ENCODE measurements at regions not wholly inside any gene's neighbourhood (a gene's known extent, or its start where the extent isn't known, plus 50 kb on each side); places are given as distances from the start of the nearest gene placed in this dataset.

GRCh38 chr9:25613709-25614108 is 64.5 kb downstream of the TUSC1 start:
- POLR2A ChIA-PET, result no interaction called here
- no peaks in the 10 kb centered on the region for H3K9me3 ChIP-seq (ENCODE audit: control insufficient read depth in 2 of 3, low read length in 3 of 3)
- no peak overlapping the region for H3K27ac ChIP-seq (ENCODE audit: low read depth, low read length)

DNA sequence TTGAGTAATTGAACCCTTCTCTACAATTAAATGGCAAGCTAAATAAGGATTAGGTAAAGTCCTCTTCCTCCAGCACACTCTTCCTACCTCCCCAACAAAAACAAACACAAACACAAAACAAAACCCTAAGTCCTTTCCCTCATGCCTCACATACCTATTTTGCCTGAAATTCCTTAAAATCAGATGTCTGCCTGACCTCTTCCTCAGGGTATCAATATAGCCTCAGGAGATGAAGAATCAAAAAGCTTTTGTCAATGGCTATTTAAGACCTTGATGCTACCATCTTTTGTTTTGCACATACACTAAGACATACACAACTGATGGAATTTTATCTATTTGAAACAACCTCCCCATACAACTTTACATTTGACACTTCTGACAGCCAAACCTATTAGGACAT is 75.1 kb downstream of the TUSC1 start:
- ChIA-PET CTCF (no interaction called here), POLR2A (no interaction called here)
- intact Hi-C loops (cut with micrococcal nuclease), result no loop called here
- no peak overlapping the region for H3K27ac ChIP-seq (ENCODE audit: low read depth, low read length)
- H3K4me1 ChIP-seq (ENCODE audit: control insufficient read depth in 2 of 2, insufficient read depth in 2 of 2, low read length in 2 of 2), result no peaks in the 10 kb centered on the region
- DNase-seq, result no peak
- Mint-ChIP-seq H3K4me1 (no peaks in the 10 kb centered on the region), H3K27ac (no peak overlapping the region), H3K27me3 (no peaks in the 10 kb centered on the region), H3K4me3 (no peak overlapping the region), H3K36me3 (no peaks in the 10 kb centered on the region), H3K9me3 (peaks cover 0 to 23% (median 6%) of the 10 kb centered on the region in 11 donors)
- H3K36me3 ChIP-seq (ENCODE audit: control insufficient read depth in 2 of 3, insufficient read depth in 3 of 3, low read length in 3 of 3), result no peaks in the 10 kb centered on the region
- no peaks in the 10 kb centered on the region for H3K27me3 ChIP-seq (ENCODE audit: control insufficient read depth in 2 of 2, insufficient read depth in 2 of 2, low read length in 2 of 2)
- ATAC-seq, result no peak
- H3K9me3 ChIP-seq (ENCODE audit: control insufficient read depth in 2 of 3, low read length in 3 of 3), result peaks cover 0 to 3% (median 0%) of the 10 kb centered on the region in 3 experiments
- no peak overlapping the region for H3K4me3 ChIP-seq (ENCODE audit: low read length)

More at GRCh38 chr9:25613709-25614108, 64.5 kb downstream of the TUSC1 start:
- CTCF ChIA-PET, result no interaction called here
- Histone ChIP-seq H3K4me1 (ENCODE audit: control insufficient read depth in 2 of 2, insufficient read depth in 2 of 2, low read length in 2 of 2) (no peaks in the 10 kb centered on the region), H3K27me3 (ENCODE audit: control insufficient read depth in 2 of 2, insufficient read depth in 2 of 2, low read length in 2 of 2) (no peaks in the 10 kb centered on the region), H3K4me3 (ENCODE audit: low read length) (no peak overlapping the region), H3K36me3 (ENCODE audit: control insufficient read depth in 2 of 3, insufficient read depth in 3 of 3, low read length in 3 of 3) (no peaks in the 10 kb centered on the region)
- Mint-ChIP-seq H3K36me3 (no peaks in the 10 kb centered on the region), H3K27ac (no peak overlapping the region), H3K27me3 (no peaks in the 10 kb centered on the region), H3K4me3 (no peak overlapping the region), H3K4me1 (no peaks in the 10 kb centered on the region), H3K9me3 (peaks cover 2 to 18% (median 4%) of the 10 kb centered on the region in 11 donors)
- ATAC-seq, result no peak
- no peak for DNase-seq
- intact Hi-C loops (cut with micrococcal nuclease), result no loop called here

GRCh38 chr9:25602400-25603044 is 75.7 kb downstream of the TUSC1 start:
- Mint-ChIP-seq H3K9me3 (peaks cover 0 to 23% (median 6%) of the 10 kb centered on the region in 11 donors), H3K36me3 (no peaks in the 10 kb centered on the region), H3K27ac (no peak overlapping the region), H3K4me1 (no peaks in the 10 kb centered on the region), H3K4me3 (no peak overlapping the region), H3K27me3 (no peaks in the 10 kb centered on the region)
- POLR2A ChIA-PET, result no interaction called here
- H3K4me3 ChIP-seq (ENCODE audit: low read length), result no peak overlapping the region
- no peak for DNase-seq
- intact Hi-C loops (cut with micrococcal nuclease), result no loop called here
- ATAC-seq, result no peak
- no peak overlapping the region for H3K27ac ChIP-seq (ENCODE audit: low read depth, low read length)
- no peaks in the 10 kb centered on the region for H3K4me1 ChIP-seq (ENCODE audit: control insufficient read depth in 2 of 2, insufficient read depth in 2 of 2, low read length in 2 of 2)
- no peaks in the 10 kb centered on the region for H3K27me3 ChIP-seq (ENCODE audit: control insufficient read depth in 2 of 2, insufficient read depth in 2 of 2, low read length in 2 of 2)
- H3K36me3 ChIP-seq (ENCODE audit: control insufficient read depth in 2 of 3, insufficient read depth in 3 of 3, low read length in 3 of 3), result no peaks in the 10 kb centered on the region
- CTCF ChIA-PET, result no interaction called here
- H3K9me3 ChIP-seq (ENCODE audit: control insufficient read depth in 2 of 3, low read length in 3 of 3), result no peaks in the 10 kb centered on the region

DNA sequence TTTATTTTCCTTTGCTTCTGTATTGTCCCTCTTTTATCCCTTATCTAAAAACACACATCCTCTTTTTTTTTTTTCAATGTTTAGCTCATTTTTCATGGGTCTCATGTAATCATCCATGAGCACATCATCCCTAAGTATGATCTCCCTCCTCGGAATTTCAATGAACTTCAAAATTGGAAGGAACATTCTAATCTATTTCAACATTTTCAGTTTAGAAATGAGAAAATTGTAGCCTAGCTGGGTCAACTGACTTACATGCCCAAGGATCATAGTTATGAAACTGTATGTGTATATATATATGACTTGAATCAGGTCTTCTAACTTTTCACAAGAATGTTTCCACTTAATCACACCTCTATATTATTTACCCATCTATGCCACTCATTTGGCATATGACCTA is 77.7 kb downstream of the TUSC1 start:
- no peaks in the 10 kb centered on the region for H3K4me1 Mint-ChIP-seq
- H3K27me3 Mint-ChIP-seq, result no peaks in the 10 kb centered on the region
- no peak for ATAC-seq
- Histone ChIP-seq H3K9me3 (ENCODE audit: control insufficient read depth in 2 of 3, low read length in 3 of 3) (no peaks in the 10 kb centered on the region), H3K27me3 (ENCODE audit: control insufficient read depth in 2 of 2, insufficient read depth in 2 of 2, low read length in 2 of 2) (no peaks in the 10 kb centered on the region), H3K27ac (ENCODE audit: low read depth, low read length) (no peak overlapping the region), H3K36me3 (ENCODE audit: control insufficient read depth in 2 of 3, insufficient read depth in 3 of 3, low read length in 3 of 3) (no peaks in the 10 kb centered on the region), H3K4me3 (ENCODE audit: low read length) (no peak overlapping the region), H3K4me1 (ENCODE audit: control insufficient read depth in 2 of 2, insufficient read depth in 2 of 2, low read length in 2 of 2) (no peaks in the 10 kb centered on the region)
- CTCF ChIA-PET, result no interaction called here
- POLR2A ChIA-PET, result no interaction called here
- peaks cover 0 to 32% (median 7%) of the 10 kb centered on the region in 11 donors for H3K9me3 Mint-ChIP-seq
- no peak overlapping the region for H3K27ac Mint-ChIP-seq
- H3K36me3 Mint-ChIP-seq, result no peaks in the 10 kb centered on the region
- H3K4me3 Mint-ChIP-seq, result no peak overlapping the region
- intact Hi-C loops (cut with micrococcal nuclease), result no loop called here
- no peak for DNase-seq

- H3K4me1 Mint-ChIP-seq, result no peaks in the 10 kb centered on the region
- POLR2A ChIA-PET, result no interaction called here
- H3K27me3 ChIP-seq (ENCODE audit: control insufficient read depth in 2 of 2, insufficient read depth in 2 of 2, low read length in 2 of 2), result no peaks in the 10 kb centered on the region
- H3K4me3 Mint-ChIP-seq, result no peak overlapping the region
- no peaks in the 10 kb centered on the region for H3K27me3 Mint-ChIP-seq
- no peaks in the 10 kb centered on the region for H3K36me3 ChIP-seq (ENCODE audit: control insufficient read depth in 2 of 3, insufficient read depth in 3 of 3, low read length in 3 of 3)
- CTCF ChIA-PET, result no interaction called here
- H3K4me1 ChIP-seq (ENCODE audit: control insufficient read depth in 2 of 2, insufficient read depth in 2 of 2, low read length in 2 of 2), result no peaks in the 10 kb centered on the region
- ATAC-seq (no peak), DNase-seq (no peak)
- H3K27ac ChIP-seq (ENCODE audit: low read depth, low read length), result no peak overlapping the region
- no peak overlapping the region for H3K4me3 ChIP-seq (ENCODE audit: low read length)
- H3K9me3 Mint-ChIP-seq, result peaks cover 0 to 38% (median 16%) of the 10 kb centered on the region in 11 donors
- no peak overlapping the region for H3K27ac Mint-ChIP-seq
- intact Hi-C loops (cut with micrococcal nuclease), result no loop called here
- H3K36me3 Mint-ChIP-seq, result peaks cover 0 to 4% (median 0%) of the 10 kb centered on the region in 5 donors
- peaks cover 0 to 4% (median 0%) of the 10 kb centered on the region in 3 experiments for H3K9me3 ChIP-seq (ENCODE audit: control insufficient read depth in 2 of 3, low read length in 3 of 3)
These were observed 93.6 kb downstream of the TUSC1 start for GRCh38 chr9:25584611-25585010.

DNA sequence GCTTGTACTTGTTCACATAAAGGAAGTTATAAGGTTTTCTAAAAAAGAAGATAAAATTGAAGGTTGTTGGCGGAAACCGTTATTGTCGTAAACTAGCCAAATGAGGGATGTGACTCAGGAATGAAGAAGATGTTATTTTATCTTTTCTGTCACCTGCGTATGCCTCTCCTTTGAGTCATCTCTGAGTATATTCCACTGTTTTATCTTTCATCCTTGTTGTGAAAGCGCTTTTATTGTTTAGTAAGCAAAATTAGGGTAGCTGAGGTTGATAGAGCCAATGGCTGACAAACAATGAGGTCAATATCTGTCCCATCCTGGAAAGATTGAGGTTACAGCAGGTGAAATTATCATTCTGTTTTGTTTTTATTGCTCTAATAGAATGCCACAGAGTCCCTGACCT is 105.0 kb downstream of the TUSC1 start:
- H3K9me3 Mint-ChIP-seq, result peaks cover 0 to 18% (median 5%) of the 10 kb centered on the region in 11 donors

DNA sequence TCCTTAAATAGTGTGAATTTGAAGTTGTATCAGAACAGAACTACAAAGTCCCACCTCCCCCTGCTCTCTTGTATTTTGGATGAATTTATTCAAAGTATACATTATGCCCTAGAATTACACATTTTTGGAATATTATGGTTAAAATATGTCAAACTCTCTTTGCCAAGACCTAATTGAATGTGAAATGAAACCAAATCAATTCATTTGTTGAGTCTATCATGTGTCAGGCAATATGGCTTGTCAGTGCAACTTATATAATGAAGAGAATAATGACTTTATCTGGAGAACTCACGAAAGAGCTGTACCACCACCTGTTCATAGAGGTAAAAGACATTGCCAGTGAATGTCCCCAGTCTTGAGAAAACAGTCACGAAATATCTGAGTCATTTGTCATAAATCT is 106.8 kb downstream of the TUSC1 start:
- intact Hi-C loops (cut with micrococcal nuclease), result no loop called here
- no peaks in the 10 kb centered on the region for H3K36me3 ChIP-seq (ENCODE audit: control insufficient read depth in 2 of 3, insufficient read depth in 3 of 3, low read length in 3 of 3)
- no peak overlapping the region for H3K4me3 Mint-ChIP-seq
- peaks cover 0 to 15% (median 3%) of the 10 kb centered on the region in 11 donors for H3K9me3 Mint-ChIP-seq
- H3K27me3 ChIP-seq (ENCODE audit: control insufficient read depth in 2 of 2, insufficient read depth in 2 of 2, low read length in 2 of 2), result no peaks in the 10 kb centered on the region
- H3K36me3 Mint-ChIP-seq, result no peaks in the 10 kb centered on the region
- CTCF ChIA-PET, result no interaction called here
- no peak overlapping the region for H3K4me3 ChIP-seq (ENCODE audit: low read length)
- POLR2A ChIA-PET, result no interaction called here
- H3K27ac Mint-ChIP-seq, result no peak overlapping the region
- H3K27ac ChIP-seq (ENCODE audit: low read depth, low read length), result no peak overlapping the region
- no peaks in the 10 kb centered on the region for H3K4me1 Mint-ChIP-seq
- H3K4me1 ChIP-seq (ENCODE audit: control insufficient read depth in 2 of 2, insufficient read depth in 2 of 2, low read length in 2 of 2), result no peaks in the 10 kb centered on the region
- DNase-seq (no peak), ATAC-seq (no peak)
- no peaks in the 10 kb centered on the region for H3K9me3 ChIP-seq (ENCODE audit: control insufficient read depth in 2 of 3, low read length in 3 of 3)
- no peaks in the 10 kb centered on the region for H3K27me3 Mint-ChIP-seq

More for the DNA sequence above, 105.0 kb downstream of the TUSC1 start:
- Histone ChIP-seq H3K27ac (ENCODE audit: low read depth, low read length) (no peak overlapping the region), H3K9me3 (ENCODE audit: control insufficient read depth in 2 of 3, low read length in 3 of 3) (no peaks in the 10 kb centered on the region), H3K4me3 (ENCODE audit: low read length) (no peak overlapping the region), H3K4me1 (ENCODE audit: control insufficient read depth in 2 of 2, insufficient read depth in 2 of 2, low read length in 2 of 2) (no peaks in the 10 kb centered on the region), H3K27me3 (ENCODE audit: control insufficient read depth in 2 of 2, insufficient read depth in 2 of 2, low read length in 2 of 2) (no peaks in the 10 kb centered on the region), H3K36me3 (ENCODE audit: control insufficient read depth in 2 of 3, insufficient read depth in 3 of 3, low read length in 3 of 3) (no peaks in the 10 kb centered on the region)
- POLR2A ChIA-PET, result no interaction called here
- no peaks in the 10 kb centered on the region for H3K36me3 Mint-ChIP-seq
- no peaks in the 10 kb centered on the region for H3K27me3 Mint-ChIP-seq
- intact Hi-C loops (cut with micrococcal nuclease), result no loop called here
- DNase-seq (no peak), ATAC-seq (no peak)
- CTCF ChIA-PET, result no interaction called here
- H3K4me3 Mint-ChIP-seq, result no peak overlapping the region
- no peaks in the 10 kb centered on the region for H3K4me1 Mint-ChIP-seq
- no peak overlapping the region for H3K27ac Mint-ChIP-seq

Measured in naive thymus-derived CD4-positive, alpha-beta T cell (primary cell).